Stomach (tissue), 8 donors: ENCODE measurements at regions not wholly inside any gene's neighbourhood (a gene's known extent, or its start where the extent isn't known, plus 50 kb on each side); places are given as distances from the start of the nearest gene placed in this dataset.

Experiments
- DNase-seq, 2 donors: peaks; one replicate each; pipeline versions ENCODE4 v3.0.0 to v3.0.0-alpha.2; 2013 to 2019
- H3K27ac ChIP-seq, 5 donors: fragments of 200-600 bp in 4 of 5; sonication (generic) in 4 of 5; one replicate each; pipeline ENCODE4 v1.5.1; 2013 to 2019; ENCODE audit warnings: mild to moderate bottlenecking in 1 of 5, moderate library complexity in 1 of 5
- H3K27me3 ChIP-seq, 3 donors: fragments of 200-600 bp; sonication (generic); one replicate each; pipeline ENCODE4 v1.5.1; 2017 to 2019; ENCODE audit warnings: mixed run types in 1 of 3
- H3K36me3 ChIP-seq, 4 donors: fragments of 200-600 bp; sonication (generic); 1 replicate in 3 of 4; 2 replicates in 1 of 4; pipeline ENCODE4 v1.5.1; 2016 to 2019
- H3K4me1 ChIP-seq, 4 donors: fragments of 200-600 bp; sonication (generic); one replicate each; pipeline ENCODE4 v1.5.1; 2016 to 2019
- H3K4me3 ChIP-seq, 4 donors: fragments of 200-600 bp; sonication (generic) in 3 of 4; one replicate each; pipeline ENCODE4 v1.5.1; 2016 to 2019; ENCODE audit warnings: mild to moderate bottlenecking in 1 of 4
- H3K9me3 ChIP-seq, 4 donors: fragments of 200-600 bp; sonication (generic); one replicate each; pipeline ENCODE4 v1.5.1; 2016 to 2019
- EP300 ChIP-seq: sonication (generic); formaldehyde crosslinking; IDR thresholded peaks from one replicate; pipeline ENCODE4 v1.6.1; 2017; ENCODE audit warnings: antibody characterized with exemption
- POLR2A ChIP-seq, 4 donors: fragments of 450-650 bp; IDR thresholded peaks; one replicate each; pipeline ENCODE4 v1.6.1; 2016; ENCODE audit warnings: antibody characterized with exemption in 4 of 4, control low read depth in 2 of 4, mild to moderate bottlenecking in 1 of 4, moderate library complexity in 1 of 4
- POLR2AphosphoS5 ChIP-seq, 3 donors: sonication (generic); formaldehyde crosslinking; IDR thresholded peaks; one replicate each; pipeline ENCODE4 v1.6.1; 2016; ENCODE audit warnings: antibody characterized with exemption in 3 of 3
- WGBS, 5 donors: extraction: QIAGEN DNeasy Blood & Tissue Kit in 3 of 5; methylation state at CpG; one replicate each; pipeline versions ENCODE4 v1.1.5 to v1.1.7; 2013 to 2018; 5-methylcytosine and 5-hydroxymethylcytosine counted together
- intact Hi-C: fragments of 100-400 bp; cut with DNase I; formaldehyde crosslinking; loops from one replicate; pipeline ENCODE4 v1.15.1; 2023; ENCODE audit warnings: low total_unique reads
- TF ChIP-seq, protein P1 (sequence below), 7 experiments: fragments of 450-650 bp in 4 of 7; fragments of 200-600 bp in 3 of 7; sonication (generic) in 3 of 7; IDR thresholded peaks; one replicate each; pipeline ENCODE4 v1.5.1; 2016 to 2019; ENCODE audit warnings: antibody characterized with exemption in 7 of 7, control low read depth in 2 of 7, mild to moderate bottlenecking in 1 of 7
- donor health status: healthy with polysubstance abuse.
- donor health status: Bipolar disorder and iron deficiency.
- donor health status: healthy.

DNA sequence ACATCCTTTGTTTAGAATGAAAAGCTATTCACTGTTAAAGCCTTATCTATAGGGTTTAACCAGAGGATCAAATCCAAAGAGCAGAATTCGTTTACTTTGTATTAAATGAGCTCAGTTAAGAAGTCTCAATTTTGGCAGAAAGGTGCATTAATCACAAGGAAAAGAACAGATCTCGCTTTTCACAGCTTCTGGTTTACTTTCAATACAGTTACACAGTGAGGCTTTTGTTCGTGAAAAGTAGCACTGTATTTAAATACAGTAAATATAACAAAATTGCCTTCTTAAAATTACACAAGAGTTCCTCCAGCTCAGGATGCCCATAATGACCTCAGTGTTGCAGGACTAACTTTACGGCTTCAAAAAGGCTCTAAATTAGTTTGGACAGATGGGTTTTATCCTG lies 669.1 kb upstream of the SALL1 start:
- no peaks in the 10 kb centered on the region for H3K36me3 ChIP-seq
- 18 to 40% (median 25%) methylated on average over 4 of the region's 4 CpGs for WGBS, 5 donors
- intact Hi-C loops: no loop called here

DNA sequence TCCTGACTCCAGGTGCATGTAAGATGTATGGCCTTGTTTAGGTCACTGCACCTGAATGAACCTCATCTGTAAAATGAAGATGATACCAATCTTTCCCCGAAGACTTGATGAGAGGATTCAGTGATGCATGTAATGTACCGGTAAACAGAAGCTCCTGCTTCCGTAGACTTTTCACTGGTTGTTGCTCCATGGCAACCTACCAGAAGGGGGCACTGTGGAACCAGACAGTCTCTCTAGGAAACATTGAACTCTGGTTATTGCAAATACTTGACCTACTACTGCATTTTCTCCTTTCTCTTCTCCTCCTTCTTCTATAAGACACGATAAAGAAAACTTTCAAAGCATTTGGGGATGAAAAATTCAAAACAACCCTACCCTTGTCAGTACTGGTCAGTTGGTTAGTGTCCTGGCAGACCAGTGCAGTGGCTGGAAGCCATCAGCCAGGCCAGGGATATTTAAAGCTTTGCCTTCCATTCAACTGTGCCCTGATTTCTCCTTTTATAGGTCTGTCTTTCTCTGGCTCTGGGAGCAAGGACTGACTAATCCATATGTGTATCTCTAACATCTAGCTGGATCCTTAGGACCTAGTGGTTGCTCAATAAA lies 667.4 kb upstream of the SALL1 start:
- 28 to 45% (median 34%) methylated on average over 4 of the region's 4 CpGs for WGBS, 5 donors
- no peaks in the 10 kb centered on the region for H3K36me3 ChIP-seq
- H3K4me3 ChIP-seq: no peak overlapping the region
- intact Hi-C loops: no loop called here
- DNase-seq: peak; percentile 62 to 78
- peaks cover 0 to 5% (median 0%) of the 10 kb centered on the region in 4 donors for H3K4me1 ChIP-seq
- no peak for TF ChIP-seq EP300
- TF ChIP-seq, protein P1, sequence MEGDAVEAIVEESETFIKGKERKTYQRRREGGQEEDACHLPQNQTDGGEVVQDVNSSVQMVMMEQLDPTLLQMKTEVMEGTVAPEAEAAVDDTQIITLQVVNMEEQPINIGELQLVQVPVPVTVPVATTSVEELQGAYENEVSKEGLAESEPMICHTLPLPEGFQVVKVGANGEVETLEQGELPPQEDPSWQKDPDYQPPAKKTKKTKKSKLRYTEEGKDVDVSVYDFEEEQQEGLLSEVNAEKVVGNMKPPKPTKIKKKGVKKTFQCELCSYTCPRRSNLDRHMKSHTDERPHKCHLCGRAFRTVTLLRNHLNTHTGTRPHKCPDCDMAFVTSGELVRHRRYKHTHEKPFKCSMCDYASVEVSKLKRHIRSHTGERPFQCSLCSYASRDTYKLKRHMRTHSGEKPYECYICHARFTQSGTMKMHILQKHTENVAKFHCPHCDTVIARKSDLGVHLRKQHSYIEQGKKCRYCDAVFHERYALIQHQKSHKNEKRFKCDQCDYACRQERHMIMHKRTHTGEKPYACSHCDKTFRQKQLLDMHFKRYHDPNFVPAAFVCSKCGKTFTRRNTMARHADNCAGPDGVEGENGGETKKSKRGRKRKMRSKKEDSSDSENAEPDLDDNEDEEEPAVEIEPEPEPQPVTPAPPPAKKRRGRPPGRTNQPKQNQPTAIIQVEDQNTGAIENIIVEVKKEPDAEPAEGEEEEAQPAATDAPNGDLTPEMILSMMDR (IDR thresholded peaks at IDR 0.05): peak in 5 of 7 experiments; percentile 34 to 75 (median 65)
- peaks cover 0 to 4% (median 0%) of the 10 kb centered on the region in 4 donors for H3K9me3 ChIP-seq
- H3K27ac ChIP-seq: no peak overlapping the region
- no peaks in the 10 kb centered on the region for H3K27me3 ChIP-seq

More for the DNA sequence above, 669.1 kb upstream of the SALL1 start:
- Histone ChIP-seq H3K9me3 (no peaks in the 10 kb centered on the region), H3K27ac (no peak overlapping the region), H3K4me3 (no peak overlapping the region), H3K27me3 (no peaks in the 10 kb centered on the region), H3K4me1 (peaks cover 0 to 5% (median 0%) of the 10 kb centered on the region in 4 donors)
- no peak for DNase-seq
- TF ChIP-seq EP300: no peak
- TF ChIP-seq POLR2A (IDR thresholded peaks at IDR 0.05): no peak
- no peak for TF ChIP-seq POLR2AphosphoS5 (IDR thresholded peaks at IDR 0.05)
- TF ChIP-seq, protein P1 (IDR thresholded peaks at IDR 0.05): no peak

DNA sequence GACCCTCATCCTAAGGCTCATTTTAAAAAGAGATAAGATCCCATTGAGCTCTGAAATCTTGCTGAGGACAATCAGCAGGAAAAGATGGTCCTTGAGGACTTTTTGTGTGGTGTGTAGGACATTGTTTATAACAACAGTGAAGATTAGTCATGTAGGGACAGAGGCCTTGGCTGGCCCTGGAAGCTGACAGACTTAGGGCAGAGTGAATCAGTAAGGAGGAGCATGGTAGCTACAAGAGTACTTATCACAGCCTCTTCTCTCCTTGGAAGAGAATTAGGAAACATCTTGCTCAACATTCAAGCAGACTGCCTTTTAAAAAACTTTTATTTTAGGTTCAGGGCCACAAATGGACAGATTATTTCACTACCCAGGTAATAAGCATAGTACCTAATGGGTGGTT lies 665.9 kb upstream of the SALL1 start:
- DNase-seq: no peak
- TF ChIP-seq POLR2A (IDR thresholded peaks at IDR 0.05): no peak
- no peak for TF ChIP-seq EP300
- TF ChIP-seq, protein P1 (IDR thresholded peaks at IDR 0.05): no peak
- TF ChIP-seq POLR2AphosphoS5 (IDR thresholded peaks at IDR 0.05): peak in 1 of 3 donors; percentile 11
- intact Hi-C loops: no loop called here

DNA sequence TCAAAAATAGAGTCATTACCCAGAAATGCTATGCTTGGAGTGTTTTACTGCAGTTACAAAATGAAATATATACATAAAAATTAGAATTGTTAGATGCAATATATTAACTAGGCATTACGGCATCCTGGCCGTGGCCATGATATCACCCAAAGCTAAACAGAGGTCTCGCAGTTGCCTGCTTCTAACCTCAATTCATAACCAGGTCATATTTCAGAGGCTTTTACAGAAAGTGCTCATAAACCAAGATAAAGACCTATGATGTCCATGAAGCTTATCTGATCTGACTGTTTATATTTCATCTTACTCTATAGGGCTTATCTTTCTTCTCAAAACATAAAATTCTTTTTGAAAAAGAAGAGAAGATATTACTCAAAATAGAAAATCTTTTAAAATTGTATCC lies 664.5 kb upstream of the SALL1 start:
- H3K4me3 ChIP-seq: no peak overlapping the region
- DNase-seq: no peak
- no peaks in the 10 kb centered on the region for H3K27me3 ChIP-seq
- H3K27ac ChIP-seq: no peak overlapping the region
- peaks cover 0 to 5% (median 0%) of the 10 kb centered on the region in 4 donors for H3K4me1 ChIP-seq
- no peak for TF ChIP-seq POLR2A (IDR thresholded peaks at IDR 0.05)
- TF ChIP-seq, protein P1 (IDR thresholded peaks at IDR 0.05): no peak
- TF ChIP-seq POLR2AphosphoS5 (IDR thresholded peaks at IDR 0.05): no peak
- TF ChIP-seq EP300: no peak
- intact Hi-C loops: no loop called here
- no peaks in the 10 kb centered on the region for H3K36me3 ChIP-seq
- peaks cover 0 to 5% (median 0%) of the 10 kb centered on the region in 4 donors for H3K9me3 ChIP-seq
- 28 to 56% (median 42%) methylated on average over 3 of the region's 3 CpGs for WGBS, 5 donors

More for the DNA sequence above, 665.9 kb upstream of the SALL1 start:
- Histone ChIP-seq H3K4me3 (no peak overlapping the region), H3K9me3 (peaks cover 0 to 5% (median 0%) of the 10 kb centered on the region in 4 donors), H3K27ac (no peak overlapping the region), H3K36me3 (no peaks in the 10 kb centered on the region), H3K27me3 (no peaks in the 10 kb centered on the region), H3K4me1 (peaks cover 0 to 5% (median 0%) of the 10 kb centered on the region in 4 donors)
